ENCODE measurements at regions not wholly inside any gene's neighbourhood (a gene's known extent, or its start where the extent isn't known, plus 50 kb on each side); places are given as distances from the start of the nearest gene placed in this dataset.
"Not testable (repeated sequence)": the region's sequence is repeated elsewhere in the genome, so short reads cannot be mapped to it uniquely, and the experiment has no call there.

DNA sequence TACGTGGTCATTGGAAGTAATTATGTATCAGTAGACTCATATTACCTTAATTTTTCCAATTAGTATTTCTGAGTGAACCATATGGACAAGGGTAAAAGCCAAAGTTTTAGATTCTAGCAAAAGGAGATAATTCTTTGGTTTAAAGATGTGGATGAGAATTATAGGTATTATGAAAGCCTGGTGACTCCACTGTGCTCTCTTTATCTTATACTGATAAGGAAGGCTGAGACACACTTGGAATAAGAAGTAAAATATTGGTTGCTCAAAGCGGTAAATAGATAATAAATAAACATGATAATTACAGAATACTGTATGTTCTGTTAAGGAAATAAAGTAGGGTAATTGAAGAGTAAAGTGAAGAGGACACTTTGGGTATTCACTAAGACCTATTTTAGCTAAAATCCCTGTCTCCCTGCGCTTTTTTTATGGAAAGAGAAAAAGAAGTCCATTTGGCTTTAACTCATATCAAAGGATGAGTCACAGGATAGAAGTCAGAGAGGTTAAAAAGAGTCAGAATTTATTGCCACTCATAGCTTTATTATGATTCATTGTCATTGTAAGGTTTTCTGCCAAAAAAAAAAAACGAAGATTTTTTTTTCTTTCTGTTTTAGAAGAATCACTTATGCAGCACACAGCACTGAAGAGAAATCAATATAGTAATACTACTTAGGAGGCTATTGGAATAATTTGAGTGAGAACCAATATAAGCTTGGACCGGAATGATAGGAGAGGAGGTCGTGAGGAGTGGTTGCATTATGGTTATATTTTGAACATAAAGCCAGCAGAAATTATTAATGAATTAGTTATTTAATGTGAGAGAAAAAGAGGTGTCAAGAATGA is 2463.1 kb downstream of the ARAP2 start:
- DNase-seq = no peak

DNA sequence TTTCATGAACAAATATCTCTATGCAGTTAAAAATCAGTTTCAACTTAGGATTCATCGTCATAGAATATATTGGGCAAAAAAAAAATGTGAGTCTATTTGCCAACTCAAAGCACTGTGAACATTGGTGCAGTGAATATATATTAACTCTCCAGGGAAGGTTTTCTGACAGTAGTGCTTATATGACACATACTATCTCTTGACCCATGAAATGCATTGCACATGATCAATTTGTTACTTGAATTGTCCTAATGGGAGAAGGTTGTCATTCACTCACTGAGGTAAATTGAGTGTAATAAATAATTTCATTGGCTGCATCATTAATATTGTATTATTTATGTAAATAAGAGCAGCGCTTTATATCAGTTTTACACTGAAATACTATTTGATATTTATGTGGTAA is 2458.5 kb downstream of the ARAP2 start:
- no peak for DNase-seq

DNA sequence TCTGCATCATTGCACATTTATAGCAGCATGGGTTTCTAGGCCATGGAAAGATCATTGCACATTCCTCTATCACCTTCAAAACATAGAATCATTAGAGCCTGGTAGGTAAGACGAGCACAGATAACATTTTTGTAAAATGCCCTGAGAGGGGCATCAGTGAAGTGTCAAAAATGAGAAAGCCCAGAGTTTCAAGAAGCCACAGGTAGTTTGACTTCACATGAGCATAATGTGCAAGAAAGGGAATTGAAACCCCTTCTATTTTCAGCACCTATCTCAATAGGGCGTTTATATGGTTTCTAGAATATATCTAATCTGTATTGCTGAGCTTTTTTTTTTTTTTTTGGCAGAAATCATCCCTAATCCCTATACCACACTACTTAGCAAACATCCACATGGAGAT is 2441.7 kb downstream of the ARAP2 start:
- DNase-seq = no peak

DNA sequence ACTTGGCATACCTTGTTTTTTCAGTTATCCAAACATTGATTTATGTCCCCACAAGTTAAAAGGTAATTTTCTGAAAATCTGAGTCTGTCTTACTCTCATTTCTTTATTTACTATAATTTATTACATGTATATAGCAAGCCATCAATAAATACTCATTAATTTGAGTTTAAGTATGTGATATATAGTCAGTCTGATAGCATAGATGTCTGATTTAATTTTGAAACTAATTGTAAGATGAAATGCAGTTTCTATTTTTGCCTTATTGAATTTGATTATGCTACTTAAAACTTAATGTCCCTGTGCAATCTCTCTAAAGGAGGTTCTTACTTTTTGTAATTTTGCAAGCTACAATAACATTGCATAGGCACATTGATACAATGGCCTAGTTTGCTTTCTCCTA is 2418.6 kb downstream of the ARAP2 start:
- no peak for DNase-seq

DNA sequence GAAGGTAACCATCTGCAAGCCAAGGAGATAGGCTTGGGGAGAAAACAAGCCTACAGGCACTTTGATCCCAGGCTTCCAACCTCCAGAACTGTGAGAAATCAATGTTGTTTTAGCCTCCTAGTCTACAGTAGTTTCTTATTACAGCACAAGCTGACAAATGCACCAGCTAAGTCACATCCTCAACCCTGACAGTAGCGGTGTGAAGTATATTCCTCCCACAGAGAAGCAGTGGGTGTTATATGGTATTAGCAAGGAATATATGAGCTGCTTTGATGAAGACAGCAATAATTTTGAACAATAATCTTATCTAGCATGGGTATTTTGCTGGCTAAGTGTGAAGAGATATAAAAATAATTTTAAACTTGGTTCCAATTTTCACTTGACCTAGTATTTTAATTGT is 2415.0 kb downstream of the ARAP2 start:
- DNase-seq = not testable (repeated sequence)

DNA sequence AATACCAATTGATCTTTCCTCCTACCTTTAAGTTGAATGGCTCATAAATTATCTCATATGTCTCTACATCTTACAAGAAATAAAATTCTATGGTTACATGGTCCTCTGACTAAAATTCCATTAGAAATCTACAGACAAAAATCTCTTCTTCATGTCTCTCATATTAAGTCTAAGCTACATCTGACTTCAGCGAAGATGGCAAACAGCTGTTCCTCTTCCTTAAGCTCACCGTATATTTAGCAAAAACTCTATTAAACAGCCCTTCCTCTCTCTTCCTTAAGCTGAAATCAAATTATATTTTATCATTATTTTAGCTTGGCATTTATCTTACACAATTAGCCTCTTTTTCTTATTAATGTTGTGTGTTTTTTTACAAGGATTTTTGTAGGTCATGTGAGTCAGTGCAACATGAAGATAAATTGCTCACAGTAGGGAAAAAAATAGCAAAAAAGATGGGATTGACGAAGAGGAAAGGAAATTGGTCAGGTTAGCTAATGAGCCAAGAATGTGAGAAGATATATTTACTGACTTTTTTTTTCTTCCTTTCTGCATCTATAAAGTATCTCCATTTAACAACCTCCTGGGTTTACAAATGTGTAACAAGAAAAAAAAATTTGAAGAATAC is 2412.8 kb downstream of the ARAP2 start:
- DNase-seq = no peak

DNA sequence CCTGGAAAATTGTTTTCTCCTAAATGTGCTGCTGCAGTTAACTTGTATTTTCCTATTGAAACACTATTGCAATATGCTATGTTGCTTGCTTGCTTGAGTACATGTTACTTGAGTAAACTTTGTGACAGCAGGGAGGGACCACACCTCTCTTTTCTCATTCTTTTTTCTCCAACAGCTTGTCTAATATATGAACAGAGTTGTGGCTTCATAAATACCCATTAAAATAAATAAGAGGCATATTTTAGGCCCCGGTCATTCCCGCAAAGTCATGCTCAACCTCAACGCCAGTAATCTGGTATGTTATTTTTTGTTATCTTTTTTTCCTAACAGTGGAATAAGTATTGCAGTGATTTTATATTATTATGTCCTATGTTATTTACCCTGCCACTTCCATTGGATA is 2408.6 kb downstream of the ARAP2 start:
- not testable (repeated sequence) for DNase-seq

DNA sequence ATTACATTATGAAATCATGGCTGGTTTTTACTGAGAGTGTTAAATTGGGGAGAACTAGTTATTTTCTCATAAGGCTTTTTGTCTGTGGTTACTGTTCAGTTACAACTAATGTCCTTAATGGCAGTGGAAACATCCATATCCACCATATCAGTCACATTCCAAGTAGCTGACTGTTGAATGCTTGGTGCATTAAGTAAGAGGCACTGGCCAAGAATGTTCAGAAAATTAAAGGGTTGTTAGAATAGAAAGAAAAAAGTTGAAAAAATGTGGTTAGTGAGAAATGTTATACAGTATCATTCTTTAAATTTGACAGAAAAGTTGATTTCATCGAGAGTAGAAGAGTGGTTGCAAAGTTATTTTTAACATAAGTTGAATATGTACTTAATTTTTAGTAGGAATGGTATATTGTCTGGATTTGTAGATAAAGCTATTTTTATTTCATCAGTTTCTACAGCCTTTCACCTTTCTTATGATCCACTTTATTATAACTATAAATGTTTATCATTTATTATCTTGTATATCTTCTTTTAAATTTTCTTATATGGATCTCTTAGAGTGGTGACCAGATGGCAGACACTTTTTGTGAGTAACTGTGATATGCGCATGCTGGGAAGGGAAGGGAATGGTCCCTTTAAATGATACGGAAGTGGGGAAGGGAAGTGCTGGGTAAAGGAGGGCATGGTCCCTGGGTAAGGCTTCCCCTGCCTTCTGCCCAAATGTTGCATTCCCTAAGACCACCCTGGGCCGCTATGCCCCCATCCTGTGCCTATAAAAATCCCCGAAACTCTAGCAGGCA is 2407.1 kb downstream of the ARAP2 start:
- no peak for DNase-seq

DNA sequence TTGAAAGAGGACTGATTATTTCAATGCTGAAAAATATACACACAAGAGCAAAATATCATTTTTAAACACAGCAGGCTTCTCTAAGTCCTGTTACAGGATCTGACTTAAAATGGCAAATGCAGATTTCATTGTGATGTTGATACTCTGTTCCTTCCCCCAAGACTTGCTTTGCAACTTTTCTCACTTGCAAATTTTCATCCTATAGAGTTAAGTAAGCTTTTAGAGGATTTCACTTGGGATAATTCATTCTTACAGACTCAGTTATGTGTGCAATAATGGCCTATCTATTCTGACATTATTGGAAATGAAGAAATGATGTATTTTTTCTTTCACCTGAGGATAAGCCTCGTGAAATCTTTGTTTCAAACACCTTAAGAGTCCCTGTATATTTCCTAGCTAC is 2403.2 kb downstream of the ARAP2 start:
- DNase-seq = no peak

DNA sequence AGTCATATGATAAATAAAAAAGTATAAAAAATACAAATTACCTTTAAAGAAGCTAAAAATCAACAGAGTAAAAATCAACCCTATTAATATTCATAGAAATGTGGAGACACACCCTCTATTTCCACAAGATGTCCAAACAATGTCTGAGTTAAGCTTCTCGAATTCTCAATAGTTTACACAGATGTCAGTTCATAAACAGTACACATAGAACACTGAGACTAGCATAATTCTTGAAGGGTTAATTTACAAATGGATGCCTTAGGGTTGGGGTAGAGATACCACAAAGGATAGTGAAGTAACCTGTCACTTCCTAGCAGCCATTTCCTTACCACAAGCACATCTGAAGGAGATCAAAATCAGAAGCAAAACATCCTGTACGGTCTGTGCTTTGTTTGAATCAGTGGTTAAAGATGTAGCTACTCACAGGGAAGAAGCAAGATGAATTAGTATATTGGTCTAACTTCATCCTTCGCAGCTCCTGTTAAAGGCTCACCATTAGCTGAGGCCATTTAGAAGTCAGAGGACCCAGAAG is 2393.9 kb downstream of the ARAP2 start:
- DNase-seq = no peak

DNA sequence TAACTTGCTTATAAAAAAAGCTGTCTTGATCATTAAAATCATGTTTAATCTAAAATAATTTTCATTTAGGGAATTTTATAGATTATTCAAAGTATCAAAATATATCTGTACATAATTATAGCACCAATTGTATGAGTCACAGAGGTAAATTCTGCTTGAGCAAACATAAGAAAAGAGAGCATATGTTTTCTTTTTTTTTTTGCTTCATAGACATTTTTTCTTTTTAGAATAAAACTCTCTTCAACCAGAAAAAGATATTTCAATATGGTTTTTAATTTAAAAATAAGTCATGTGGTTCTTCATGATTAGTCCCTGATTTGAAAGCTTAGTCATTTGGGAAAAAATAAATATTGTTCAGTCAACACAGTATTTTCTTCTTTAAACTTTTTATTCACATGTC is 2390.6 kb downstream of the ARAP2 start:
- DNase-seq = not testable (repeated sequence)

DNA sequence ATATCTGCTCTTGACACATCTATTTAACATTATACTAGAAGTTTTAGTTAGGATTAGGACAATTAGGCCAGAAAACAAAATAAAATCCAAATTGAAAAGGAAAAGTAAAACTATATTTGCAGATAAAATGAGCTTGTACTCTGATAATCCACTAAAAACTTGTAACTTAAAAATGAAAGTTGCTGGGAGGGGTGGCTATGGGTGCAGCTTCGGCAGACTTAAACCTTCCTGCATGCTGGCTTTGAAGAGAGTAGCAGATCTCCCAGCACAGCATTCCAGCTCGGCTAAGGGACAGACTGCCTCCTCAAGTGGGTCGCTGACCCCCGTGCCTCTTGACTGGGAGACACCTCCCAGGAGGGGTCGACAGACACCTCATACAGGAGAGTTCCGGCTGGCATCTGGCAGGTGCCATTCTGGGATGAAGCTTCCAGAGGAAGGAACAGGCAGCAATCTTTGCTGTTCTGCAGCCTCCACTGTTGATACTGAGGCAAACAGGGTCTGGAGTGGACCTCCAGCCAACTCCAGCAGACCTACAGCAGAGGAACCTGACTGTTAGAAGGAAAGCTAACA is 2379.9 kb downstream of the ARAP2 start:
- no peak for DNase-seq

DNA sequence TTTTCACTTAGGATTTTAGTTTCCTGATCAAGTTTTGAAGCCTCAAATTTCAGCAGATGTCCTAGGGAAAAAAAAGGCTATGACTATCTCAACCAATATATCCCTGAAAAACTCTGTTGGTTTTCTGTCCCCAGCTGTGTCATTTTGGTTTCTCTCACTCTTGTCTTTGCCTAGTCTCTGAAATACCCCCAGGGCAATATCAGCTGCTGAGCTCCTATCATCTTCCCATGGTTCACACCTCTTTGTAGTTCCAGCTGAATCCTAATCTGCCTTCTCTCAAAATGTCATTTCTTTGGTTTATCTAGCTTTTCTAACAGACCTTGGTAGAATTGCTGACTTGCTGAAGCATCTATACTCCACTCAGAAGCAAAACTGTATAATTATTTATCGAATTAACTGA is 2370.5 kb downstream of the ARAP2 start:
- DNase-seq = no peak

DNA sequence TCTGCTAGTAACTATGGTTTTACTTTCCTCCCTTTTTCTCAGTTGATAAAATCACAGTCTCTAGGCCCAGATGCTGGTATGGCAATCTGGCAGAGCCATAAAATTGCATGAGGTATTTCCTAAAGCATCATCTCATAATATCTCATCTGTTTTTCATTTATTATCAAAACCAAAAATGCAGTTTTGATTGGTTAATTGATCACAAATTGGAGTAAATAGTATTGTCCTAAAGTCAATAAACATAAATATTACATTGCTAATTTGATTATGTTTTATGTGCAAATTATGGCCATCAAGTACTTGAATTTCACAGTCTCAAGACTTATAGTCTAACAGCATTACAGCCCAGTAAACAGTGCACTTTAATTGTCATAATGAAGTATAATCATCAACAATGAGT is 2365.6 kb downstream of the ARAP2 start:
- no peak for DNase-seq

DNA sequence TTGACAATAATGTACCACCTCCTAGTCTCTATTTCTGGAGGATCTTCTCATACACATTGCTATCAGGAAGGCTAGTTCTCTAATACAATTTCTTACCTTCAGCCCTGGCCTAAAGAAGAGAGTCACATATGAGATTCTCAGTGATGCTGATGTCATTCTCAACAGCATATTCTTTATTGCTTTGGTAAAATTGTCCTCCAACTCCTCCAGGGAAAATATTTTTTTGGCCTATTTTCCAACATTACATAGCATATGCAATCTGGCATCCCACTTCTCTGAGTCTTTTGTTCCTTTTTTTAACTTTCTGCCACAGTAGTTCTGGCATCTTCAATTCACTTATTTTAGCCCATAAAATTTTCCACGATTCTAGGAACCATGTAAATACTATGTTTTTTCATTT is 2363.1 kb downstream of the ARAP2 start:
- no peak for DNase-seq

DNA sequence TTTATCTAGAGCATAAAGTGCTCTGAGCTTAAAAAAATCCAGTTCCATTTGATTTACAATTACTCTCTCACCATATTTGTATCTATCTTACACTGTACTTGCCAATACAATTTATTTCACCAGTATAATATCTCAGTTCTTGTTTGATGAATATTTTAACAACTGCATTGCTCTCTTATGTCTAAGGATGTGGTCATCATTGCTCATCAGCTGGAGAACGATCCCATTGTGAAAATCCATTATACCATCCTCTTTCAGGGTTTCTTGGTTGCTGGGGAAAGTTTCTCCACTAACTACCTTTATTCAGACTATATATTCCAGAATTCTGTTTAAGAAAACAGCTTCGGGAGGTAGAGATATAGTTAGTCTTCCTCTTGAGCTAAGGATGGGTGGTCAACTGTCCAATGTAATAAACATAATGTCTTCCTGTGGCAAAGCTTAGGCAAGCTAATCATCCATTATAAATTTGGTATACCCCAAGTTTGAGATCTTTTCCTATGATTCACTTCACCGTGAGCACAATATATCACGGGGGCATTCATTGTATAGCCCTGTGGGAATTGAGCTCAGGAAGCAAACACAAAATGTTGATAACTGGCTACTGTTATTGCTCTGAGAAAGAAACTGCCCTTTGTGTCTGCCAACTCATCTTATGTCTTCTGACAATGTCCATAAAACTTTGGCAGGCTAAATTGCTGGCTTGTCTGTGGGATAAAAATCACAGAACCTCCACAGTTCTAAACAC is 2361.9 kb downstream of the ARAP2 start:
- no peak for DNase-seq

DNA sequence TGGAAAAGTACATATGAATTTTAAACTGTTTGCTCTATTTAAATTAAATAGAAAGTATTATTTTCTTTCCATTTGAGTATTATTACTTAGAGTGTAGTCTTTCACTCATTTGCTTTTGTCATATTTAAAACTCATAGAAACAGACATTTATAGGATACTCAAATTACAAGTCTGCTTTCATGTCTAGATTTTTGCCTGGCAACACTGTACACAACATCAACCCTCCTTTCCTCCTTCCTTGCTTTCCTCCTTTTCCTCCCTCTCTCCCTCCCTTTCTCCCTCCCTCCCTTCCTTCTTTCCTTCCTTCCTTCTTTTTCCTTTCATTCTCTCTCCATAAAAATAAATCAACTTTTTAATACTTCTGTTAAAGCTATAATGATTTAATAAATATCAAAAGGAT is 2361.2 kb downstream of the ARAP2 start:
- no peak for DNase-seq

DNA sequence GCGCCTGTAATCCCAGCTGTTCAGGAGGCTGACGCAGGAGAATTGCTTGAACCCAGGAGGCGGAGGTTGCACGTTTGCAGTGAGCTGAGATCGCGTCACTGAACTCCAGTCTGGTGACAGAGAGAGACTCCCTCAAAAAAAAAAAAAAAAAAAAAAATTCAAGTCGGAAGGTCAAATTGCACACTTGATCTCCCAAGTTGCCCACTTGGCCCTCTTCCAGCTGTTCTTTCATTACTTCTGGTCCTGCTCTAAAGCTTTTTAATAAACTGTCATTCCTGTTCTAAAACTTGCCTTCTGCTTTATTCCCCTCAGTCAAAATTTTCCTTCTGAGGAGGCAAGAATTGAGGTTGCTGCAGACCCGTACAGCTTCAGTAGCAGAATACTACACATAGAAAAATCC is 2358.0 kb downstream of the ARAP2 start:
- DNase-seq = no peak

DNA sequence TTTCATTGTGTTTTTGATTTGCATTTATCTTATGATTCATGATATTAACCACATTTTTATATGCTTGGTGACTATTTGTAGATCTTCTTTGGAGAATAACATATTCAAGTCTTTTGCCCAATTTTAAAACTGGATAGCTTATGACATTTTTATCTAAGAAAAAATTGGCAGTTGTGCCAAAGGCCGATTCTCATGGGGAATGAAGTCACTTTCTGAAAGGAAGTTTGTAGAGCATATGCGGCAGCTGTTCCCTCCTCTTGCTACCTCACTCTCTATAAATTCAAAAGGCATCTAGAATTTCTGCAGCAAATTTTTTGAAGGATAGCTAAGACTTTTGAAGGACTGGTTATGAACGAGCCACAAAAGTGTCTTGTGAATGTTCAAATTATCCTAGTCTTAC is 2353.5 kb downstream of the ARAP2 start:
- DNase-seq = no peak

DNA sequence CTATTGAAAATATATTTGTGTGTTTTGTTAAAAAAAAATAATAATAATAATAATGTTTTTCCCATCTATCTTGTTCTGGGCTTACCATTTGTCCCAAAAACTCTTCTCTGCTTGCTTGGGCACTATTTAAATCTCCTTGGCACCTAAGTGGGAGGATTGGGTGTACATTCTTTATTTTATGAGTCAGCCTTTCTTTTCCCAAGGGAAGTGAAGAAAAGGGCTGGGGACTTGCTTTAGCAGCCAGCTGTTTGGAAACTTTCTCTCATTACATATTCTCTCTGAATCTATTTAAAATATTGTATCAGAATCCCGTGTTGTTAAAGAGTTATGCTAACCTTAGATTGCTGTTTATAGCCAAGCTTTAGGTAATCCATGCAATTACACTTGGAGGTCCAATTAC is 2332.4 kb downstream of the ARAP2 start:
- DNase-seq = no peak

DNA sequence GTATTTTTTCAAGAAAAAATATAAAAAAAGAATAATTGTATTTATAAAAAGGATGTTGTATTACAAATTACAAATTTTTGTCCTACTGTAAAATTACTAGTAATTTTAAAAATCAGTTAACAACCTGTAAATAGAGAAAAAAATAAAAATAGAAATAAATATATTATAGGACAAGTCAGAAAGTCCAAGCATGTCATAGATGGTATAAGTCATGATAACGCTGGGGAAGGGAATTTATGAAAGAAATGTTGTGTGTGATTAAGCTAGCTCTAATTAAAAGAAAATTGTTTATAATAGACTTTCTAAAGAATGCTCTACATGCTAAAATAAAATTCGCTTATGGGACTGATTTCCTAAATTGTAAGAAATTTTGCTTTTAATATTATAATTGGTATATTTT is 2329.9 kb downstream of the ARAP2 start:
- no peak for DNase-seq

DNA sequence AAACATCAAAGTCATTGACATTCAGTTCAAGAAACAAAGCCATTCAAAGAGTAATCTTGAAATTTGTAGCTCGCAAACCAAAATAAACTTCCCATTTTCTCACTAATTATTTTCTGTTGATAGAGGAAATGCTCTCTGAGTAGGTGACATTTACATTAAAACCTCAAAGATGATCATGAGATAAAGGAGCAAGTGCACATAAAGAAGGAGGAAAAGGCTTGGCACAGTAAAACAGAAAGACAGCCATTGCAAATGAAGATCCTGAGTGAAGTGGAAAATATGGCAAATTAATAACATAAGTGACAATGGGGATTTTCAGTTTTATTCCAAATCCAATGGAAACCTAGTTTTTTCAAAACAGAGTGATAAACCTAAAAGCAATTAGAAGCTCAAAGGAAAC is 2320.8 kb downstream of the ARAP2 start:
- no peak for DNase-seq

DNA sequence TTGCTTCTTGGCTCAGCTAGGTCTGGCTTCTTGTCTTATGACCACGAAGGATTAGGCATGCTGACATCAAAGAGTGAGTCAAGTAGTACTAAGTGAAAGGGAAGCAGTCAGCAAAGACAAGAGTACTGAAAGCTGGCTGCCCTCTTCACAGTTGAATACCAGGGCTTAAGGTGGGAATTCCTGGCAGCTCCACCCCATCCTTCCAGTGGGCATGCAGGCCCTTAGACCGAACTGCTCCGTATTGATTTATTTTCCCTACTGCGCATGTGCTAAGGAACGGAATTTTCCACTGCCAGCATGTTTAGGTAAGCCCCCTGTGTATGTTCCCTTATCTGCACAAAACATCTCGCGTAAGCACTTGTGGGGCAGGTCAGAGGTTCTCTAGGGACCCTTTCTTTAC is 2320.1 kb downstream of the ARAP2 start:
- no peak for DNase-seq
